ENCODE measurements at regions not wholly inside any gene's neighbourhood (a gene's known extent, or its start where the extent isn't known, plus 50 kb on each side); places are given as distances from the start of the nearest gene placed in this dataset.
A peak's percentile ranks its signal among the peaks of the same experiment; 100 is the strongest.

GRCh38 chr7:35430547-35431153 lies 176.8 kb upstream of the TBX20 start:
- peaks cover 51% of the 10 kb centered on the region for H3K9me3 Mint-ChIP-seq
- H3K27ac Mint-ChIP-seq, result no peak overlapping the region
- H3K27me3 Mint-ChIP-seq (ENCODE audit: low read depth), result no peaks in the 10 kb centered on the region
- DNase-seq (ENCODE audit: low spot score in 2 of 2, unreplicated experiment in 2 of 2), result no peak
- H3K4me3 Mint-ChIP-seq, result no peak overlapping the region
- H3K36me3 Mint-ChIP-seq, result no peaks in the 10 kb centered on the region
- H3K4me1 Mint-ChIP-seq, result peaks cover under 1% of the 10 kb centered on the region
- no peak for TF ChIP-seq CTCF (IDR thresholded peaks at IDR 0.05; ENCODE audit: unreplicated experiment)

- peak; percentile 67 for TF ChIP-seq CTCF (IDR thresholded peaks at IDR 0.05; ENCODE audit: unreplicated experiment)
- H3K36me3 Mint-ChIP-seq, result no peaks in the 10 kb centered on the region
- H3K9me3 Mint-ChIP-seq, result peaks cover 35% of the 10 kb centered on the region
- H3K27me3 Mint-ChIP-seq (ENCODE audit: low read depth), result peaks cover 2% of the 10 kb centered on the region
- no peak overlapping the region for H3K4me3 Mint-ChIP-seq
- H3K4me1 Mint-ChIP-seq, result peaks cover 3% of the 10 kb centered on the region
- no peak overlapping the region for H3K27ac Mint-ChIP-seq
- DNase-seq (ENCODE audit: low spot score in 2 of 2, unreplicated experiment in 2 of 2), result peak in 1 of 2 experiments; percentile 48
Measured at GRCh38 chr7:35424869-35425495, 171.1 kb upstream of the TBX20 start.

- no peak for TF ChIP-seq CTCF (IDR thresholded peaks at IDR 0.05; ENCODE audit: unreplicated experiment)
- Mint-ChIP-seq H3K36me3 (no peaks in the 10 kb centered on the region), H3K9me3 (peaks cover 35% of the 10 kb centered on the region), H3K4me1 (peaks cover 6% of the 10 kb centered on the region), H3K4me3 (no peak overlapping the region), H3K27ac (no peak overlapping the region), H3K27me3 (ENCODE audit: low read depth) (peaks cover 3% of the 10 kb centered on the region)
- no peak for DNase-seq (ENCODE audit: low spot score in 2 of 2, unreplicated experiment in 2 of 2)
Measured at GRCh38 chr7:35424440-35424839, 170.5 kb upstream of the TBX20 start.

- Mint-ChIP-seq H3K4me1 (peaks cover 12% of the 10 kb centered on the region), H3K9me3 (peaks cover 20% of the 10 kb centered on the region), H3K36me3 (no peaks in the 10 kb centered on the region), H3K27me3 (ENCODE audit: low read depth) (peaks cover 7% of the 10 kb centered on the region), H3K4me3 (no peak overlapping the region), H3K27ac (no peak overlapping the region)
- TF ChIP-seq CTCF (IDR thresholded peaks at IDR 0.05; ENCODE audit: unreplicated experiment), result no peak
- no peak for DNase-seq (ENCODE audit: low spot score in 2 of 2, unreplicated experiment in 2 of 2)
Measured at GRCh38 chr7:35422715-35423114, 168.8 kb upstream of the TBX20 start.

DNA sequence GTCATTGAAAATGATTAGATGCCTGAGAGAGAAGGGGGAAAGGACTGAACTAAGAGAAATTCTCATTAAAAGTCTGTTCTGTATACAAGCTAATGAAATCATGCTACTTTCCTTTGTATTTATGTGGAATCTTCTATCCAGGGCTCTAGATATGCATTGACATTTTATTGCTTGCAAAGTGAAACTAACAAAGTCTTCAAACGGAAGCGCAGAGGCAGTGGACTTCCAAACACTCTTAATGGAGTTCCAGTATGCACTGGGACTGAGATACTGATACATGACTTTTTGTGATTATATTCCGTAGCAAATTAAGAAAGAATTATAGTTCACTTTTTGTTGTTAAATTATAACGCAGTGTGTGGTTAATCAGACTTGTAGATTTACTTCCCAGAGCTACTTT lies 166.8 kb upstream of the TBX20 start:
- peaks cover 7% of the 10 kb centered on the region for H3K27me3 Mint-ChIP-seq (ENCODE audit: low read depth)

More for the DNA sequence above, 166.8 kb upstream of the TBX20 start:
- H3K4me1 Mint-ChIP-seq, result peaks cover 12% of the 10 kb centered on the region
- peak overlapping the region; percentile 2 for H3K27ac Mint-ChIP-seq
- peaks cover 12% of the 10 kb centered on the region for H3K9me3 Mint-ChIP-seq
- TF ChIP-seq CTCF (IDR thresholded peaks at IDR 0.05; ENCODE audit: unreplicated experiment), result no peak
- no peaks in the 10 kb centered on the region for H3K36me3 Mint-ChIP-seq
- no peak overlapping the region for H3K4me3 Mint-ChIP-seq
- no peak for DNase-seq (ENCODE audit: low spot score in 2 of 2, unreplicated experiment in 2 of 2)

All from mesothelial cell of epicardium (in vitro differentiated cells).